ENCODE measurements at regions not wholly inside any gene's neighbourhood (a gene's known extent, or its start where the extent isn't known, plus 50 kb on each side); places are given as distances from the start of the nearest gene placed in this dataset.
A peak's percentile ranks its signal among the peaks of the same experiment; 100 is the strongest.
"Not testable (repeated sequence)": the region's sequence is repeated elsewhere in the genome, so short reads cannot be mapped to it uniquely, and the experiment has no call there.

DNA sequence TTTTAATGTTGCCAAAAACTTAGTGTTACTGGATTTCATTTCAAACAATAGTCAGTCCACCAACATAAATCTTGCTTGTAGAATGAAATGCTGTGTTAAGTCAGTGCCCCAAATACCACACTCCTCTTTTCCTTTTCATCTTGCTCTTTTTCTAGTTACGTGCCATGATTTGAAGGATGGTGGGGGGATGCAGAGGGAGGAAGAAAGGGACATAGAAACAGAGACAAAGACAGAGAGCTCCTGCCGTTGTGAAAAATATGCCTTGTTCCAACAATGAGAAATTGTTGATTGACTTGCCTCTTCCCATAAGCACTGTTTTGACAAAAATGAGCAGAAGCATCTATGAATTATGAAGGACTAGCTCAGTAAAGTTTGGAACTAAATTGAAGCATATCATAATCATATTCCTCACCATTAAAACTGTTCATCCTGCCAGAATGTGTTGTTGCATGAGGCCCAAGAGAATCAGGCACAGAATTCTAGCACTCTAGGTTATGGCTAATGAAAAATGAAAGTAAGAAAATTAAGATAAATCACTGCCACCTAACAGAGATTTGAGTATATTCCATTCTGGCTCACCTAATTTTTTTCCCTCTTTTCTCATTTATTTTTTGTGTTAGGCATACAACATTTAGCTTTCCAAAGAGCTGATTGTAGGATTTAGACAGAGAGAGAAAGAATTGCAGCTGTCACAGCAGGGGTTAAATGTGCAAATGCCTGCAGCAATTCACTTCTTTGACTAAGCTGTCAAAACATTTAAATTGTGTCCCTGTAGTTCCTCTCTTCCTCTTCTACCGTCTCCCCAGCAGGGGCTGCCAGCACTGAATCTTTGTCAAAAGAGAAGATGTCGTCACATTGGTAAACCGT lies 111.6 kb upstream of the PTPN13 start:
- no peak for DNase-seq

DNA sequence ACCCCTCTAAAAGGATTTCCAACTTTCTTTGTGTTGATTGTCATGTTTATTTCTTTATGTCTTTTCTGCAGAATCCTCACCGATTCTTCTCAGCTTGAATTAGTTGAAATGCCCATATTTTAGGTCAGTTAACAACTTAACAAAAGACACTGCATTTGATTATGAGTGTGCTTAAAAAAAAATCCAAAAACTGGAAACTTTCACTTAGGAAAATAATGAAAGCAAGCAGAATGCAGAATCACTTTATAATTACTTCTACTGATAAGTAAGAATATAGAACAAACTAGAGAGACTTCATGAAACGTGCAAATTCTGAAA lies 111.0 kb upstream of the PTPN13 start:
- DNase-seq, result no peak

DNA sequence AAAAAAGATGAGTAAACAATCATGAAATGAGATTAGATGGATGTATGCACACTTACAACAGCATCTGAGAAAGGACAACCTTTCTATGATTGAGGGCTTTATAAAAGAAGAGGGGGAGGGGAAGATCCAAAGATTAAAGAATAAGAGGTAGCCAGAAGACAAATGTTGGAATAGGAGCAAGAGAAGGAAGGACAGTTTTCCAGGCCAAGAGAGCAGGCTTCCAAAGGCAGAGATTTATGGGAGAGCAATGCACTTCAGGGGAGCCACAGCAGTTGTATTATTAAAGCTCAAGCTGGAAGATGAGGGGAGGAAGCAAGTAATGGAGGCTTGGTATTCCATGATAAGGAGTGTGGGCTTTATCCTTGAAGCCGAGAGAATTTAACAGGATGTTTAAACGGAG lies 110.3 kb upstream of the PTPN13 start:
- no peak for DNase-seq

DNA sequence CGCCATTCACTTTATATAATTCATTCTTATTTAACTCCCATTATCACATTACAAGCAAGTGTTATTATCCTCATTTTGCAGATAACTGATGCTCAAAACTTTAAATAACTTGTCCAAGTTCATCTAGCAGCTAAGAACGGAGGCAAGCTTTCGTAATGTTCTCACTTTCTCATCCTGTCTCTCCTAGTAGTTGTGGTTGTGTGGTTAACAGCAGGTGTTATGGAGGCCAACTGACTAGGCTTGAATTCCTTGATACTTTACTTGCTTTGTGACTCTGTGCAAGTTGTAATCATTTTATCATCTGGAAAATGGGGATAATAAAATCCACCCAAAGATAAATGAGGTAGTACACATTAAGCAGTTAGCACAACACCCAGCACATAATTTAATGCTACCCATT lies 109.9 kb upstream of the PTPN13 start:
- DNase-seq, result peak; percentile 53

DNA sequence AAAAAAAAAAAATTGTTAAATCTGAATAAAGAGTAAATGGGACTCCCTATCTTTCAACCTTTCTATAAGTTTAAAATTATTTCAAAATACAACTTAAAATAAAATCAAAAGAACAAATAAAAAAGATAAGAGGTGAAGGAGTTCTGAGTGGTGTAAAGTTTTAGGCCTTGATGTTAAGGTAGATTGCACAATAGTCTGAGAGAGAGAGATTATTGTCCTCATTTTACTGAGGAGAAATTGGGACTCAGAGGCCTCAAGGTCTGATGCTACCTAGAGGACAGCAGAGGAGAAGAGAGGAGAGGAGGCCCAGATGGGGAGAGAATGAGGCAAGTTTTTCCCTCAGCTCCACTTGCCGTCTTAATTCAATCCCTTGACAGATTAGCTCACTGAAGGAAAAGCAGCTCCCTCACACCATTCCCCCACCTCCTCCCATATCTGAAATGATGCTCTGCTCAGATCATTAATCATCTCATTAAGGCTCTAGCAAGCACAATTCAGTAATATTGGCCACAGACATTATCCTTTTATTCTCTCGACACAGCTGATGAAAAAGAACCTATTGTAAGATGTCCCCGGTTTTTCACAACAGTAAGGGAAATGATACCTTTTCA lies 106.3 kb upstream of the PTPN13 start:
- no peak for DNase-seq

DNA sequence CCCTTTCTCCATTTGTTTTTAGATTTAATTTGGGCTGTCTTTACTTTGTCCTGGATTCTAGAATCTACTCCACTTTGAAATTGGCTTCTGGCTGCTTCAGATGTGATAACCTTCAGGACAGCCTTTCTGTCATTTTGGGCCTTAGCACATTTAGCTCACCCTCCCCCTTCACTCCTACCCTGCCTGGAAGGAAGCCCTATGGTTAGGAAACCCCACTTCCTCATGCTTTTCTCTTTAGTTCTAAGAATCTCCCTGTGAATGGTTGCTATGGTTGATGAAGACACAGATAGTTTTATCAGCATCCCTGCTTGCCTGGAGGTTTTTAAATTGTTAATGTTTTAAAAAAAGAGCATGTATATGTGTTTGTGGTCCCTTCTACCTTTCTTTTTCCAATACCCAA lies 100.7 kb upstream of the PTPN13 start:
- DNase-seq, result peak; percentile 64

DNA sequence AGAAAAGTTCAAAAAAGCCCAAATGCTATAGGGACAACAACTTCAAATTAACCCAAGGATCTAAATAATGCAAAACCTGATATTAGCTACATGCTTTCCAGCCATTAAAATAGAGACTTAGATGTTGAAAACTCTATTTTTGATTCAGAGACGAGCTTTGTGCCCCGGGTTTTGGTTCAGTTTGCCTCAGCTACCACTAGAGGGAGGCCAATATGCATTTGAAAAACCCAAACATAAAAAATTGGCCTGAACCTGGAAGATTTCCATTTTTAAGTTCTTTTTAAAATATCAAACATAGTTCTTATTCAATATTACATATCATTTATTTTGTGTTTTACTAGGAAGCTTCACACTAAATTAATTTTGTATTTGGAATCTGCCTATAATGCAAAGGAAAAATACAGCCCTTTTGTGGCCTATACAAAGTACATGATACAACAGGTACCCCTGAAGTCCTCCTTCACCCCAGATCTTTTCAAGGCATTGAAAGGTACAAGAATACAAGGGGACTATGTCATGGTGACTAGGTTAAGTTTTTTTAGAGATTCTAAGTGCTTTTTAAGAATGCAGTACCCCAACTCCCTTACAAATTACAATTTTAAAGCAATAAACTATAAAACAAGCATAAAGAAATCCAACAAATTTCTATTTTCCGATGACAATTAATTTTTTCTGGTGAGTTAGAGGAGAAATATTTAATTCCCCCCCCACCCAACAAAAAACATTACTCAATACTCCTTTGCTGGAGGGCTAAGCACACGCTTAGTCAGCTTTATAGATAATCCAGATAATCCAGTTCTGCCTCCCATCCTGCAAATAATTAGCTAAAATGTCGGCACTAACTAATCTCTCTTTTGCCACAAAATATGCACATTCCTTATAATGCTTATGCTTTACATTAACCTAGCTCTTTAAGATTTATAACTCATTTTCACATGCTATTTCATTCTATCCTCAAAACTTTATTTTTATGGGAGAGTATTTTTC lies 97.7 kb upstream of the PTPN13 start:
- no peak for DNase-seq

DNA sequence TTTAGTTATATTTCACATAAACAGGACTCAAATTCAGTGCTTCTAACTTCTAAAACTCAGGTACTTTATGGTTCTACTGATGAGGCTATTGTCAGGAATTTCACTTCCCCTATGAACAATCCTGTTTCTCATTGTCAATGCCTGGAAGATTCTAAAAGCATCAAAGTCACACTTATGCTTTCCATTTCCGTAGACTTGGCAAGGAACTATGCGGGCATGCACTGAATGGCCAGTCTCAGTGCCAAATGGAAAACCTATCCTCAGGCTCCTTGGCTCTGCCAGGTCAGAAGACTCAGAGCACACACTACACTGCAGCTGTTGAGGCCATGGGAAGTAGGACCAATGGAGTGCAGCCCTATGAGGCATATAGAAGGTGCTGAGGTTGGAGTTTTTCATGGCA lies 97.0 kb upstream of the PTPN13 start:
- DNase-seq, result no peak

DNA sequence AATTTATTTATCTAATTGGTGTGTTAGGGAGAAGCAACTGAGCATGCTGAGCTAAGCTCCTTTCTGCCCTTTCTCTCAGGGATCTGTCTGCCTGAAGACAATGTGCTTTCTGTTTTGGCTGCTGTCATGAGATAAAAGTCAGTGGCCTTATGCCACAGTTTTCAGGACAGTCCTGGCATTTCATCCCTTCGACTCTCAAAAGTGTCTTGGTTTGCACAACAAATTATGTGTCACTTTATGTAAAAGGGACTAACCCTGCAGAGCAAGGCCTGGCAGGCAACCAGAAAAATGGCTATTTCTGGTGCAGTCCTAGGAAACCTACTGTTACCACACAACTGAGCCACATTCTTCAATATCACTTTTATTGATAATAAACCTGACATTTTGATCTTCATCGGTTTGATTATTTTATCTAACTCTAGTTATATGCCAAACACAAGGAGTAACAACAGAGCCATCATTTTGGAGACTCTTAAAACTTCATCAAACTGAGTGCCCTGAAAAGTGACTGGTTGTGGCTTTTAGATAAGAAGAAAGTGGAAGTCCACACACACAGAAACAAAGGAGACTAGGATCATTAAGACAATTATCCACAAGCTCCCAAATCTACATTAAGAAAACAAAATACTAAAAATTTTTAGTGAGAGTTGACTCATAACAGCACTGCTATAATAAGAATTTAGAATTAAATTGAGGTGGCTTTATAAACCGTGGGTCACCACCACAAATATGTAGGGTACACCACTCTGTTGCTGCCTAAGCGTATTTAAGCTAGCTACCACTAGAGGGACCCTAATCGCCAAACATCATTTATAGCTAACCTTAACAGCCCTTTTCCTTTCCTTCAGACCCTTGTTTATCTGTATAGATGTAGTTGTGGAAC lies 95.9 kb upstream of the PTPN13 start:
- peak; percentile 47 for DNase-seq

DNA sequence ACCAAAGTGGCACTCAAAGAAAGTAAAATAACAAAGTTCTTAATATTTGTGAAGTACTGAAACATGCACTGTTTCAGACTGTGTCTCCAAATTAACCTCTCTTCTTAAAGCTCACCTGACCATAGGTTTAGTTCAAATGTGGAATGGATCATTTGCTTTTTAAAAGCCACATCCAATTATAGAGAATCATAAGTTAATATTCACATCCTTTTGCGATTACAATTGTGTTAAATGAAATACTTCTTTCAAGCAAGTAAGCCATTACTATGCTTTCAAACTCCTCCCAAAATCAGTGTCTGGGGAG lies 95.3 kb upstream of the PTPN13 start:
- DNase-seq, result no peak

DNA sequence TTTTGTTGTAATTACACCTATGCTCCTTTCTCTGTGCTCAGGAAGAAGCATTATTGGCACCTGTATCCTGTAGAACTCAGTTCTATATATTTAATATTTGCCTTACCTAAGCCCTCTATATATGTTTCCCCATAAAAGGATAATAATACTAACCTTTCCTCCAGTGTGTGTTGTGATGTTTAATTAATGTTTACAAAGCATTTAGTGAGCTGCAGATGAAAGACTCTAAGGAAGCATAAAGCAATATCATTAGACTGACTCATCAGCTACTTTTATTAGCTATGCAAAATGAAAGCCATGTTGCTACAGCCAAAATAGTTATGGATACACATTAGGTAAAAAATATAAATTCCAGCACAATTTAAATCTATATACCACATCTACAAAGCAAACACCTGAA lies 93.6 kb upstream of the PTPN13 start:
- no peak for DNase-seq

DNA sequence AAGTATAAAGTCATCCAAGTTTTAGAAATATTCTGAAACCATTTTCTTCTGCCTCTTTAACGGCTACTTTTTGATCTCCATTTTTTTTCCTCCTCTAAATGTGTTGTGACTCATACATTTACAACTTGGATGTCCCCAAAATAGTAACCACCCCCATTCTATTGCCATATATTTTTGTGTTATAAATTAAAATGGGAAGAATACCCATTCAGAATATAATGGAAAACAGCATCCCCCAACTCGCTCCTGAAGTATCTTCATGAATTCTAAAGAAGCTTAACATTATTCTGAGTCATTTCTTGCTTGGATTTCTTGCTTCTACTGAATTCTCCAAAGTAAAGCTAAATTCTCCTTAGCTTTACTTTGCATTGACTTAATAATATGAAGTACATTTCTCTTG lies 92.0 kb upstream of the PTPN13 start:
- no peak for DNase-seq

DNA sequence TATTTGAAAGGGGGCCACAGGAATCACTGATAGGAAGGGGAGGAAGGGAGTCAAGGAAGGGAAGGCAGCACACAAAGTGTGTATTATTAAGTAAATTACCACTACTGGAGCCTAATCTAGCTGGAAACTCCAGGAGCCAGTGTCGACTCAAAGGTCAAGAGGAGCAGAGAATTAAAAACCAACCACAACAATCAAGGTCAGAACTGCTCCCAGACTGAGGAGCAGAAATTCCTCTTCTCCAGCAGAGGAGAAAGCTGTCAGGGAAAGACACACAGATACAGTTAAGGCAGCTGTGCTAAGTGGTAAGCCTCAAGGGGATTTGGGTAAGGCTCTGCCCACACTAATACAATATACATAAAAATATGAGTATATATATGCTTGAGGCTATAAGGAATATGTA lies 87.5 kb upstream of the PTPN13 start:
- no peak for DNase-seq

DNA sequence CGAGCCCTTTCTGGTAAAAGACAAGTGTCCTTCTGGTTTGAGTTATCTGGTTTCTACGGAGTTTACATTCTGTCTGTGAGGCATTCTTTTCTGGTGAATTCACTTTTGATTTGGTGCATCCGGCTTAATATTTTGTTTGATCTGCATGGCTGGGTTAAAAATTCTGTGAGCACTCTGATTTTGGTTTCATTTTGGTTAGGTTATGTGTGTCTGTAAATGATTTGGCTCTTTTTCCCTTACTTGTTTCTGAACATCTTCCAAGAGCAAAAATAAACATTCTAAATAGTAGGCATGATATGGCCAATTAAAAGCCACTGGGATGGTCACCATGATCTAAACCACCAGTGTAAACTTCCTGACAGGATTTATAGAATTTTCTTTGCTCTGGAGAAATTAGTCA lies 85.7 kb upstream of the PTPN13 start:
- no peak for DNase-seq

DNA sequence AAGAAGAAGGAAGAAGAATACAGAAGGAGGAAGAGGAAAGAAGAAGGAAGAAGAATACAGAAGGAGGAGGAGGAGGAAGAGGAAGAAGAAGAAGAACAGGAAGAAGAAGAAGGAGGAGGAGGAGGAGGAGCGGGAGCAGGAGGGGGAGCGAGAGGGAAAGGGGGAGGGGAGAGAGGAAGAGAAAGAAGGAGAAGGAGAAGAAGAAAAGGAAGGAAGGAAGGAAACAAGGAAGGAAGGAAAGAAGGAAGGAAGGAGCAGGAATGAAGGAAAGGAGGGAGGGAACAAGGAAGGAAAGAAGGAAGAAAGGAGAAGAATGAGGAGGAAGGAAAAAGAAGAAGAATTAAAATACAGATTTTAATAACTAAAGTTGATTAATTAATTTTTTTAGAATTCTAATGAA lies 82.5 kb upstream of the PTPN13 start:
- DNase-seq, result no peak

DNA sequence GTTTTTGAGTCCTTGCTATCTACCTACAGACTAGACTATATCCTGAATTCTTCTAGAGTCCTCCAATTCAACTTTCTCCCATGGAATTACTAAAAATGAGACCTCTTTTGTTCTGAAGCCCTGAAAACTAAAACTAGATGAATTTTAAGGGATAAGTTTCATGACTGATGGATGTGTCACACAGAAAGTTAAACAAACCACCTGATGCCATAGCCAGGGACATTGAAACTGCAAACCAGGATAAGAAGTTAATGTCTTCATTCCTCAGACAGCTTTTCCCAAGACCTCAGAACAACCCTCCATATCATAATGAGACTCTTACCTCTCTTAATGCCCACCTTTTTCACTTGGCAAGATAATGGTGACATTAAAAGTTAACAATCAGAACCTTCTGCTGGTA lies 81.5 kb upstream of the PTPN13 start:
- DNase-seq, result no peak

DNA sequence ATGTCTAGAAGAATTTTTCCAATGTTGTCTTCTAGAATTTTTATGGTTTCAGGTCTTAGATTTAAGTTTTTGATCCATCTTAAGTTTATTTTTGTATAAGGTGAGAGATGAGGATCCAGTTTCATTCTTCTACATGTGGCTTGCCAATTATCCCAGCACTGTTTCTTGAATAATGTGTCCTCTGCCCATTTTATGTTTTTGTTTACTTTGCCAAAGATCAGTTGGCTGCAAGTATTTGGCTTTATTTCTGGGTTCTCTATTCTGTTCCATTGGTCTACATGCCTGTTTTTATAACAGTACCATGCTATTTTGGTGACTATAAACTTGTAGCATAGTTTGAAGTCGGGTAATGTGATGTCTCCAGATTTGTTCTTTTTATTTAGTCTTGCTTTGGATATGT lies 78.2 kb upstream of the PTPN13 start:
- DNase-seq, result not testable (repeated sequence)

DNA sequence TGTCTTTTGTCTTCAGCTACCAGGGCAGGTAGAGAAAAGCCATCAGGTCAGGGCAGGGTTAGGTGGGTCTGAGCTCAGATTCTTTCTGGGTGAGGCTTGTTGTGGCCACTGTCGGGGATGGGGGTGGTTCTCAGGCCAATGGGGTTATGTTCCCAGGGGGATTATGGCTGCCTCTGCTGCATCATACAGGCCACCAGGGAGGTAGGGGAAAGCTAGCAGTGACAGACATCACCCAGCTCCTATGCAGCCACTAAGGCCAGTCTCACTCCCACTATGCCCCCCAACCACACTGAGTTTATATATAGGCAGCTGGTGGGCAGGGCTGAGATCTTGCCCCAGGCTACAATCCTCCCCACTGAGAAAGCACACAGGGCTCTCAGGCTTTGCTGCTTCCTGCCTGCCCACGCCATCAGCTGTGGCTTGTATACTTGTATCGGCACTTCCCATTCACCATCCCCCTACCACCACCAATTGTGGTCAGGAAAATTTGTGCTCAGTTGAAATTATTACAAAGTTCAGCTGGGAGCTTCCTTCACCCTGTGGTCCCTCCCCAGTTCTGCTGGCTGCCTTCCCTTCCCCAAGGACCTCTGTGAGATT lies 72.6 kb upstream of the PTPN13 start:
- DNase-seq, result no peak

DNA sequence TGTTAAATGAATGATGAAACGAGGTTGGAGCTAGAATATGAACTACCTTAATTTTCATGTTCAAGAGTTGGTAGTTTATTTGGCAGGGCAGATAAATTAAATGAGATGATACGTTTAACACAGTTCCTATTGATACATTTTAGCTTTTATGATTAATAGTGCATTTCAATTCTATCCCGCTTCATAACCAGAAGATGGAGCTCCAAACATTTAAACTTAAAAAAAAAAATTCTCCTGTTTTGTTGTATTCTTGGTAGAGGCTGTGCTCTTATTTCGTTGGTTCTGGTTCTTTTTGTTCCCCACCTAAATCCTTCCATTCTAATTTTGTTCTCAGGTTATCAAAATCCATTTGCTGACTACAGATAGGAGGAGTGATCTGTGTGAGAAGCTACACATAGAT lies 71.8 kb upstream of the PTPN13 start:
- no peak for DNase-seq

DNA sequence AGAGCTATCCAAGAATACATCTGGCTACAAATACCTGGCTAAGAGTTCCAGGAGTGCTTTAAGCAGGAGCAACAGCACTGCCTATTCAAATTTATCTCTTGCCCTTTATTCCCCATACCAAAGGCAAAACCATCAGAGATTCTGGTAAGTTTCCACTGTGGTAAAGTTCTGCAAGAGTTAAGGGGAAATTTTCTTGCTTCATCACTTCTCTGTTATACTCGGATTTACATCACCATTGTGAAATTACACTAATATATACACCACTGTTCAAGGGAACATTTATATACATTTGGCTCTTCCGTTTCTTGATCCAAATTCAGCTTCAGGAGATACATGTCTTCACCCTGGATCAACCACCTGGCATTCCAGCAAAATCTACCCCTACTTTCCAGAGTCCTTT lies 70.8 kb upstream of the PTPN13 start:
- peak; percentile 69 for DNase-seq

DNA sequence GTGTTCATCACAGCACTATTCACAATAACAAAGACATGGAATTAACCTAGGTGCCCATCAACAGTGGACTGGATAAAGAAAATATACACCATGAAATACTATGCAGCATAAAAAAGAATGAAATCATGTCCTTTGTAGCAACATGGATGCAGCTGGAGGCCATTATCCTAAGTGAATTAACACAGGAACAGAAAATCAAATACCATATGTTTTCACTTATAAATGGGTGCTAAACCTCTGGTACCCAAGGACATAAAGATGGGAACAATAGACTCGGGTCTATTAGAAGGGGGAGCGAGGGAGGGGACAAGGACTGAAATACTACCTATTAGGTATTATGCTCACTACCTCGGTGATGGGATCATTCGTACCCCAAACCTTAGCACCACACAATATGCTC lies 66.4 kb upstream of the PTPN13 start:
- not testable (repeated sequence) for DNase-seq

DNA sequence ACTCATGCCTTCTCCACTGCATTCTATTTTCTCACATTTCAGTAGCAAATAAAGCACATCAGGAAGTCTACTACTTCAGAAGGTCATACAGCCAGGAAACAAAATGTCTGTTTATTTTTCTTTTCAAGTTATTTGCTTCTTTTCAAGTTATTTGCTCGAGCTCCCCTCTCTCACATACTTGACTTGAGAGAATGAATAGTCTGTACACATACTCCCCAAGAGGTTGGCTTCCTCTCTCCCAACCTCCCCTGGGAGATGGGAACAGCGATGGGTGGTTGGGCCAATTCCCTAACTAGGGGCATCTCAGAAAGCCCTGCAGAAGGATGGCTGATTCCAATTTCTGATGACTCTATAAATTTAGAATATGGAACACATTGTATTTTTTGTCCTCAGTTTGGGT lies 64.7 kb upstream of the PTPN13 start:
- no peak for DNase-seq

DNA sequence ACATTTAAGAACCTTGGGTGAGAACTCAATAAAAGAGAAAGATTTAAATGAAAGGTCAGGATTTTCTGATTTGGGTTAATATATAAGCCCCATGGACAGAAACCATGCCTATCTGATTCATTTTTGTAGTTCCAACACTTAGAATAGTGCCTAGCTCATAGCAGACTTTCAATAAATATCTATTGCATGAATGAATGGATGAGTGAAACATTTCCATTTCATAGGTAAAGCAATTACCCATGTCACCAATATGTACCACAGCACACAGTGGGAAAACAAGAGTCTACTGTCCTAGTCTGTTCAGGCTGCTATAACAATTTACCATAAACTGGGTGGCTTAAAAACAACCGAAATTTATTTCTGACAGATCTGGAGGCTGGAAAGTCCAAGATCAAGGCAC lies 63.9 kb upstream of the PTPN13 start:
- DNase-seq, result no peak

Data from GF-D8 (cell line).